ENCODE measurements at regions not wholly inside any gene's neighbourhood (a gene's known extent, or its start where the extent isn't known, plus 50 kb on each side); places are given as distances from the start of the nearest gene placed in this dataset.

GRCh38 chr5:56585999-56586691, 229.2 kb upstream of the MAP3K1 start:
- DNase-seq, result no peak

- no peak for DNase-seq
Observed at GRCh38 chr5:56585461-56585860, 229.9 kb upstream of the MAP3K1 start.

GRCh38 chr5:56581426-56581825, 233.9 kb upstream of the MAP3K1 start:
- no peak for DNase-seq

GRCh38 chr5:56580864-56581263, 234.5 kb upstream of the MAP3K1 start:
- no peak for DNase-seq

GRCh38 chr5:56575821-56576220, 239.5 kb upstream of the MAP3K1 start:
- no peak for DNase-seq

- DNase-seq, result no peak
Observed at GRCh38 chr5:56574778-56575177, 240.6 kb upstream of the MAP3K1 start.

GRCh38 chr5:56569566-56569965, 245.8 kb upstream of the MAP3K1 start:
- no peak for DNase-seq

GRCh38 chr5:56569076-56569475, 246.3 kb upstream of the MAP3K1 start:
- no peak for DNase-seq

- no peak for DNase-seq
Observed at GRCh38 chr5:56567278-56567677, 248.1 kb upstream of the MAP3K1 start.

- no peak for DNase-seq
Observed at GRCh38 chr5:56566374-56567249, 248.7 kb upstream of the MAP3K1 start.

- DNase-seq, result no peak
Observed at GRCh38 chr5:56565644-56566043, 249.7 kb upstream of the MAP3K1 start.

- no peak for DNase-seq
Observed at GRCh38 chr5:56565283-56565615, 250.1 kb upstream of the MAP3K1 start.

- DNase-seq, result no peak
Observed at GRCh38 chr5:56564541-56565282, 250.6 kb upstream of the MAP3K1 start.

- DNase-seq, result no peak
Observed at GRCh38 chr5:56561455-56561854, 253.9 kb upstream of the MAP3K1 start.

GRCh38 chr5:56558131-56558745, 257.1 kb upstream of the MAP3K1 start:
- DNase-seq, result no peak

GRCh38 chr5:56557198-56557597, 258.2 kb upstream of the MAP3K1 start:
- no peak for DNase-seq

GRCh38 chr5:56552612-56553268, 262.6 kb upstream of the MAP3K1 start:
- no peak for DNase-seq

GRCh38 chr5:56550227-56550626, 265.1 kb upstream of the MAP3K1 start:
- DNase-seq, result no peak

GRCh38 chr5:56549096-56549886, 266.1 kb upstream of the MAP3K1 start:
- no peak for DNase-seq

- no peak for DNase-seq
Observed at GRCh38 chr5:56545016-56545415, 270.3 kb upstream of the MAP3K1 start.

- DNase-seq, result no peak
Observed at GRCh38 chr5:56543441-56544388, 271.6 kb upstream of the MAP3K1 start.
